GM23338 (cell line): ENCODE measurements at regions not wholly inside any gene's neighbourhood (a gene's known extent, or its start where the extent isn't known, plus 50 kb on each side); places are given as distances from the start of the nearest gene placed in this dataset.

Source experiments
- CREB1 ChIP-seq: fragments of 250-450 bp; sonication (Bioruptor Pico); IDR thresholded peaks from 2 replicates; pipeline ENCODE4 v1.5.0; 2020; ENCODE audit warnings: low read depth, mild to moderate bottlenecking, moderate library complexity
- EZH2 ChIP-seq: fragments of 200-600 bp; sonication (generic); IDR thresholded peaks from one replicate; pipeline ENCODE4 v1.8.0; 2017; ENCODE audit warnings: antibody characterized with exemption, mild to moderate bottlenecking, low read depth; ENCODE audit not compliant: unreplicated experiment
- EZH2phosphoT487 ChIP-seq: fragments of 200-600 bp; sonication (generic); IDR thresholded peaks from one replicate; pipeline ENCODE4 v1.8.1; 2018; ENCODE audit warnings: antibody characterized with exemption; ENCODE audit not compliant: unreplicated experiment
- JUNB ChIP-seq: IDR thresholded peaks from one replicate; pipeline ENCODE4 v1.6.1; 2016; ENCODE audit warnings: antibody characterized with exemption; ENCODE audit not compliant: unreplicated experiment
- POLR2AphosphoS5 ChIP-seq: IDR thresholded peaks from 2 replicates; pipeline ENCODE4 v1.6.1; 2016; ENCODE audit warnings: antibody characterized with exemption, low read depth
- TF ChIP-seq, protein P1 (sequence below), 2 experiments: fragments of 200-600 bp in 1 of 2; sonication (generic) in 1 of 2; conservative IDR thresholded peaks; 2 replicates each; pipeline versions ENCODE4 v1.5.1 to v1.6.1; 2016 to 2017; ENCODE audit warnings: antibody characterized with exemption in 2 of 2, low read depth in 2 of 2, mild to moderate bottlenecking in 2 of 2, moderate library complexity in 1 of 2

- TF ChIP-seq, protein P1, sequence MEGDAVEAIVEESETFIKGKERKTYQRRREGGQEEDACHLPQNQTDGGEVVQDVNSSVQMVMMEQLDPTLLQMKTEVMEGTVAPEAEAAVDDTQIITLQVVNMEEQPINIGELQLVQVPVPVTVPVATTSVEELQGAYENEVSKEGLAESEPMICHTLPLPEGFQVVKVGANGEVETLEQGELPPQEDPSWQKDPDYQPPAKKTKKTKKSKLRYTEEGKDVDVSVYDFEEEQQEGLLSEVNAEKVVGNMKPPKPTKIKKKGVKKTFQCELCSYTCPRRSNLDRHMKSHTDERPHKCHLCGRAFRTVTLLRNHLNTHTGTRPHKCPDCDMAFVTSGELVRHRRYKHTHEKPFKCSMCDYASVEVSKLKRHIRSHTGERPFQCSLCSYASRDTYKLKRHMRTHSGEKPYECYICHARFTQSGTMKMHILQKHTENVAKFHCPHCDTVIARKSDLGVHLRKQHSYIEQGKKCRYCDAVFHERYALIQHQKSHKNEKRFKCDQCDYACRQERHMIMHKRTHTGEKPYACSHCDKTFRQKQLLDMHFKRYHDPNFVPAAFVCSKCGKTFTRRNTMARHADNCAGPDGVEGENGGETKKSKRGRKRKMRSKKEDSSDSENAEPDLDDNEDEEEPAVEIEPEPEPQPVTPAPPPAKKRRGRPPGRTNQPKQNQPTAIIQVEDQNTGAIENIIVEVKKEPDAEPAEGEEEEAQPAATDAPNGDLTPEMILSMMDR (conservative IDR thresholded peaks at IDR 0.05; ENCODE audit: low read depth in 2 of 2), result no peak
- no peak for TF ChIP-seq EZH2
- no peak for TF ChIP-seq CREB1 (CRISPR knock-in tag)
- TF ChIP-seq POLR2AphosphoS5, result no peak
- TF ChIP-seq EZH2phosphoT487, result no peak
- no peak for TF ChIP-seq JUNB
Observed at GRCh38 chr6:7672066-7673062, 53.5 kb upstream of the BMP6 start.
